ENCODE measurements at regions not wholly inside any gene's neighbourhood (a gene's known extent, or its start where the extent isn't known, plus 50 kb on each side); places are given as distances from the start of the nearest gene placed in this dataset.
"Not testable (repeated sequence)": the region's sequence is repeated elsewhere in the genome, so short reads cannot be mapped to it uniquely, and the experiment has no call there.

GRCh38 chr4:108417923-108418322 is 202.5 kb upstream of the RPL34 start:
- Histone ChIP-seq H3K27ac (ENCODE audit: insufficient read depth, low read depth, low read length, poor library complexity, severe bottlenecking) (no peak overlapping the region), H3K4me1 (ENCODE audit: control insufficient read depth, insufficient read depth, low read length) (no peaks in the 10 kb centered on the region), H3K36me3 (ENCODE audit: control insufficient read depth, insufficient read depth, low read length) (no peaks in the 10 kb centered on the region), H3K27me3 (ENCODE audit: control insufficient read depth, insufficient read depth, low read length, poor library complexity, severe bottlenecking) (no peaks in the 10 kb centered on the region), H3K4me3 (ENCODE audit: insufficient read depth, low read depth, low read length) (no peak overlapping the region), H3K9me3 (ENCODE audit: control insufficient read depth, low read length) (no peaks in the 10 kb centered on the region)
- WGBS, 2 experiments: 76 to 92% methylated on average over 1 of the region's 1 CpG

DNA sequence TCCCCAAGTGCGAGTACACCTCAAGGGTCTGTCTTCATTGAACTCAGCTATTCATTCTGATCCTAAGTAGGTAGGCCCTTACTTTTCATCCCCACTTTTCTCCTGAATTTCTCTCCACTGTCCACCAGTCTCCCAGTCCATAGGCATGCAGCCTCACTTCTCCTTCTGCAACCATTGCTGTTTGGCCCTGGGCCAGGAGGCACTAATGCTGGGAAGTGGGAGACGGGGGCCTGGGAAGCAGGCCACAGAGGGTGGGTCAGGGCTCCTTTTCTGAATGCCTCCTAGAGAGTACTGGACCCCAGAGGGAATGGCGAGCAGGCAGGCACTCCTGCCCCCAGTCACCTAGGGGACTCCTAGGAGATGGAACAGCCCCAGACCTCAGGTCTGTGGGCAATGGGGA is 203.5 kb upstream of the RPL34 start:
- Histone ChIP-seq H3K36me3 (ENCODE audit: control insufficient read depth, insufficient read depth, low read length) (no peaks in the 10 kb centered on the region), H3K27ac (ENCODE audit: insufficient read depth, low read depth, low read length, poor library complexity, severe bottlenecking) (no peak overlapping the region), H3K27me3 (ENCODE audit: control insufficient read depth, insufficient read depth, low read length, poor library complexity, severe bottlenecking) (no peaks in the 10 kb centered on the region), H3K9me3 (ENCODE audit: control insufficient read depth, low read length) (no peaks in the 10 kb centered on the region), H3K4me3 (ENCODE audit: insufficient read depth, low read depth, low read length) (no peak overlapping the region), H3K4me1 (ENCODE audit: control insufficient read depth, insufficient read depth, low read length) (no peaks in the 10 kb centered on the region)
- WGBS, 2 experiments: 94 to 96% methylated on average over 3 of the region's 3 CpGs

- H3K27ac ChIP-seq (ENCODE audit: insufficient read depth, low read depth, low read length, poor library complexity, severe bottlenecking): no peak overlapping the region
- no peaks in the 10 kb centered on the region for H3K9me3 ChIP-seq (ENCODE audit: control insufficient read depth, low read length)
- no peaks in the 10 kb centered on the region for H3K27me3 ChIP-seq (ENCODE audit: control insufficient read depth, insufficient read depth, low read length, poor library complexity, severe bottlenecking)
- H3K36me3 ChIP-seq (ENCODE audit: control insufficient read depth, insufficient read depth, low read length): no peaks in the 10 kb centered on the region
- H3K4me1 ChIP-seq (ENCODE audit: control insufficient read depth, insufficient read depth, low read length): no peaks in the 10 kb centered on the region
- H3K4me3 ChIP-seq (ENCODE audit: insufficient read depth, low read depth, low read length): no peak overlapping the region
- 91 to 94% methylated on average over 7 of the region's 7 CpGs for WGBS, 2 experiments
Observed at GRCh38 chr4:108415389-108415788, 205.0 kb upstream of the RPL34 start.

DNA sequence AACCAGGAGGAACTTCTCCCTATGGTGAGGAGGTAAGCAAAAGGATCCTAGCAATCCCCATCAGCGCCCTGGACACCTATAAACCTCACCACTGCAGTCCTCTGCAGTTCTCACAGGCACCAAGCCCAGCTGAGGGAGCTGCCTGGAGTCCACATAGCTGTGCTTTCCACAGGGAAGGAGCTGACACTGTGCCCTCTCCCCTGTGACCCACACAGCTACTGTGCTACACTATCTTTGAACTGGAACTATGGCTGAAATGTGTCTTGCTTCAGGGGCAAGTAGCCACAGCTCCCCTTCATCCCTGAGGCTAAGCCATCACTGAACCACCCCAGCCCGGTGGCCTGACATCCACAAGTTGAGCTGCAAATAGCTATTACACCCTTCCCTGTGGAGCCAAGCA is 208.5 kb upstream of the RPL34 start:
- 85 to 94% methylated on average over 2 of the region's 2 CpGs for WGBS, 2 experiments
- no peaks in the 10 kb centered on the region for H3K27me3 ChIP-seq (ENCODE audit: control insufficient read depth, insufficient read depth, low read length, poor library complexity, severe bottlenecking)

DNA sequence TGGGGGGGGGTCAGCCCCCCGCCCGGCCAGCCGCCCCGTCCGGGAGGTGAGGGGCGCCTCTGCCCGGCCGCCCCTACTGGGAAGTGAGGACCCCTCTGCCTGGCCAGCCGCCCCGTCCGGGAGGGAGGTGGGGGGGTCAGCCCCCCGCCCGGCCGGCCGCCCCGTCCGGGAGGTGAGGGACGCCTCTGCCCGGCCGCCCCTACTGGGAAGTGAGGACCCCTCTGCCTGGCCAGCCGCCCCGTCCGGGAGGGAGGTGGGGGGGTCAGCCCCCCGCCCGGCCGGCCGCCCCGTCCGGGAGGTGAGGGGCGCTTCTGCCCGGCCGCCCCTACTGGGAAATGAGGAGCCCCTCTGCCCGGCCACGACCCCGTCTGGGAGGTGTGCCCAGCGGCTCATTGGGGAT is 210.7 kb upstream of the RPL34 start:
- WGBS, 2 experiments: 92 to 93% methylated on average over 14 to 17 of the region's 36 CpGs
- H3K36me3 ChIP-seq (ENCODE audit: control insufficient read depth, insufficient read depth, low read length); H3K4me3 ChIP-seq (ENCODE audit: insufficient read depth, low read depth, low read length): not testable (repeated sequence)

More for the DNA sequence above, 208.5 kb upstream of the RPL34 start:
- Histone ChIP-seq H3K27ac (ENCODE audit: insufficient read depth, low read depth, low read length, poor library complexity, severe bottlenecking) (no peak overlapping the region), H3K4me1 (ENCODE audit: control insufficient read depth, insufficient read depth, low read length) (no peaks in the 10 kb centered on the region), H3K36me3 (ENCODE audit: control insufficient read depth, insufficient read depth, low read length) (no peaks in the 10 kb centered on the region), H3K4me3 (ENCODE audit: insufficient read depth, low read depth, low read length) (no peak overlapping the region), H3K9me3 (ENCODE audit: control insufficient read depth, low read length) (no peaks in the 10 kb centered on the region)

DNA sequence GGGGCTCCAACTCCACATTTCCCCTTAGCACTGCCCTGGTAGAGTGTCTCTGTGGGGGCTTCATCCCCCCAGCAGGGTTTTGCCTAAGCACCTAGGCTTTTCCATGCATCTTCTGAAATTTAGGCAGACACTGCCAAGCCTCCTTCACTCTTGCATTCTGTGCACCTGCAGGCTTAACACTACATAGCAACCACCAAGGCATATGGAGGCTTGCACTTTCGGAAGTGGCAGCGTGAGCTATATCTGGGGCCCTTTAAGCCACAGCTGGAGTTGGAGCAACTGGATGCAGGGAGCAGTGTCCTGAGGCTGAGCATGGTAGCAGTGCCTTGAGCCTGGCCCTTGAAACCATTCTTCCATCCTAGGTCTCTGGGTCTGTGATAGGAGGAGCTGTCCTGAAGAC is 214.8 kb upstream of the RPL34 start:
- 70 to 75% methylated on average over 2 of the region's 2 CpGs for WGBS, 2 experiments
- Histone ChIP-seq H3K27me3 (ENCODE audit: control insufficient read depth, insufficient read depth, low read length, poor library complexity, severe bottlenecking) (no peaks in the 10 kb centered on the region), H3K9me3 (ENCODE audit: control insufficient read depth, low read length) (no peaks in the 10 kb centered on the region), H3K36me3 (ENCODE audit: control insufficient read depth, insufficient read depth, low read length) (no peaks in the 10 kb centered on the region), H3K4me3 (ENCODE audit: insufficient read depth, low read depth, low read length) (no peak overlapping the region), H3K4me1 (ENCODE audit: control insufficient read depth, insufficient read depth, low read length) (no peaks in the 10 kb centered on the region), H3K27ac (ENCODE audit: insufficient read depth, low read depth, low read length, poor library complexity, severe bottlenecking) (no peak overlapping the region)

More for the DNA sequence above, 210.7 kb upstream of the RPL34 start:
- not testable (repeated sequence) for H3K27ac ChIP-seq (ENCODE audit: insufficient read depth, low read depth, low read length, poor library complexity, severe bottlenecking); H3K27me3 ChIP-seq (ENCODE audit: control insufficient read depth, insufficient read depth, low read length, poor library complexity, severe bottlenecking); H3K4me1 ChIP-seq (ENCODE audit: control insufficient read depth, insufficient read depth, low read length); H3K9me3 ChIP-seq (ENCODE audit: control insufficient read depth, low read length)

- no peak overlapping the region for H3K4me3 ChIP-seq (ENCODE audit: insufficient read depth, low read depth, low read length)
- H3K9me3 ChIP-seq (ENCODE audit: control insufficient read depth, low read length): no peaks in the 10 kb centered on the region
- H3K36me3 ChIP-seq (ENCODE audit: control insufficient read depth, insufficient read depth, low read length): no peaks in the 10 kb centered on the region
- no peaks in the 10 kb centered on the region for H3K27me3 ChIP-seq (ENCODE audit: control insufficient read depth, insufficient read depth, low read length, poor library complexity, severe bottlenecking)
- WGBS, 2 experiments: 90 to 94% methylated on average over 5 to 6 of the region's 6 CpGs
- H3K27ac ChIP-seq (ENCODE audit: insufficient read depth, low read depth, low read length, poor library complexity, severe bottlenecking): no peak overlapping the region
- peaks cover 20% of the 10 kb centered on the region for H3K4me1 ChIP-seq (ENCODE audit: control insufficient read depth, insufficient read depth, low read length)
Observed at GRCh38 chr4:108400309-108400708, 220.1 kb upstream of the RPL34 start.

DNA sequence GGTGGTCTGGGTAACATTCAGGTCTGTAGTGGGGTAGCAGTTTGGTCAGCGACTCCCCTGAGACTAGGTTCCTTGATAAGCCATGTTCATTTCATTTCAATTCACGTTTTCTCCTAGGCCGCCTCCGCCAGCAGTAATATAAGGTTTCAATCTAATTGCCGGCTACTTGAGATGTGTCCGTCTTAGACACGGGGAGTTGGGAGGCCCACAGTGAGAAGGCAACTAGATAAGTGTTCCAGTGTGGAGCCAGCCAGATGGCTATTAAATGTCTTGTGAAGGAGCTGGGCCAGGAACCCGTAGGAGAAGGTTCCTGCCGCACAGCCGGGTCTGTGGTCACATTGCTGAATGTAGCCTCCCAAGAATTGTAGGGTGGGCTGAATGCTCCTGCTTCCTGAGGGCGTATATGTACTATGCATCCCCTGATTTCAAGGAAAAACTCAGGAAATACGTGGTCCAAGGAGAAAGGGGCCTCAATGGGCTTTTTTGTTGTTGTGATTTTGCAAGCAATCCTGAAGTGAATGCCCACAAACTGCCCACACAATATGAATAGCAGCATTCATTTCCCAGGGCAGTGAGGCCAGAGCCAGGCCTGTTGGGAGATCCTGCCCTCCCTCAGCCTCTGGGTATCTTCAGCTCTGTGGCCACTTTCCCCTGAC is 220.6 kb upstream of the RPL34 start:
- no peaks in the 10 kb centered on the region for H3K9me3 ChIP-seq (ENCODE audit: control insufficient read depth, low read length)
- no peaks in the 10 kb centered on the region for H3K27me3 ChIP-seq (ENCODE audit: control insufficient read depth, insufficient read depth, low read length, poor library complexity, severe bottlenecking)
- no peak overlapping the region for H3K27ac ChIP-seq (ENCODE audit: insufficient read depth, low read depth, low read length, poor library complexity, severe bottlenecking)
- H3K4me1 ChIP-seq (ENCODE audit: control insufficient read depth, insufficient read depth, low read length): peaks cover 21% of the 10 kb centered on the region
- H3K4me3 ChIP-seq (ENCODE audit: insufficient read depth, low read depth, low read length): no peak overlapping the region
- WGBS, 2 experiments: 93 to 97% methylated on average over 12 of the region's 12 CpGs
- H3K36me3 ChIP-seq (ENCODE audit: control insufficient read depth, insufficient read depth, low read length): no peaks in the 10 kb centered on the region

DNA sequence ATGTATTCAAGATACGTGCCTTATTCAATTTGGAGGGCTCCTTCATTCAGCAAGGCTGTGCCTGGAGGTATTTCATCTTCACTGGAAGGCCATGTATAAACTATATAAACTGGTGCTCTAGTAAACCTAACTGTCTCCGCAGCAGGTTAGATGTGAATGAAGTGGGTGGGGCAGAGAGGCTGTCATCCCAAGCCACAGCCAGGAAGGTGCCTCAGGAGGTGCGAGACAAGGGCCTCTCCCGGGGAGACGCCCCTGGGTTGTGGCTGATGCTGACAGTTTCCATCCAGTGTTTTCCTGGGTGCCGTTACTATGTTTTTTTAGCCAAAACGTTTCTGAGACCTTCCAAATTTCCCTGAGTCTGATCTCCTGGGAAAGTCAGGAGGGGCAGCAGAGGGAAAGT is 221.5 kb upstream of the RPL34 start:
- Histone ChIP-seq H3K27me3 (ENCODE audit: control insufficient read depth, insufficient read depth, low read length, poor library complexity, severe bottlenecking) (no peaks in the 10 kb centered on the region), H3K36me3 (ENCODE audit: control insufficient read depth, insufficient read depth, low read length) (no peaks in the 10 kb centered on the region), H3K9me3 (ENCODE audit: control insufficient read depth, low read length) (no peaks in the 10 kb centered on the region), H3K4me3 (ENCODE audit: insufficient read depth, low read depth, low read length) (no peak overlapping the region), H3K4me1 (ENCODE audit: control insufficient read depth, insufficient read depth, low read length) (peaks cover 29% of the 10 kb centered on the region), H3K27ac (ENCODE audit: insufficient read depth, low read depth, low read length, poor library complexity, severe bottlenecking) (no peak overlapping the region)
- 82 to 84% methylated on average over 7 of the region's 7 CpGs for WGBS, 2 experiments

GRCh38 chr4:108398316-108398715 is 222.1 kb upstream of the RPL34 start:
- 90 to 91% methylated on average over 11 of the region's 11 CpGs for WGBS, 2 experiments
- H3K4me1 ChIP-seq (ENCODE audit: control insufficient read depth, insufficient read depth, low read length): peaks cover 30% of the 10 kb centered on the region
- H3K27ac ChIP-seq (ENCODE audit: insufficient read depth, low read depth, low read length, poor library complexity, severe bottlenecking): no peak overlapping the region
- no peaks in the 10 kb centered on the region for H3K9me3 ChIP-seq (ENCODE audit: control insufficient read depth, low read length)
- no peaks in the 10 kb centered on the region for H3K27me3 ChIP-seq (ENCODE audit: control insufficient read depth, insufficient read depth, low read length, poor library complexity, severe bottlenecking)
- no peak overlapping the region for H3K4me3 ChIP-seq (ENCODE audit: insufficient read depth, low read depth, low read length)
- H3K36me3 ChIP-seq (ENCODE audit: control insufficient read depth, insufficient read depth, low read length): no peaks in the 10 kb centered on the region

GRCh38 chr4:108397850-108398249 is 222.5 kb upstream of the RPL34 start:
- Histone ChIP-seq H3K4me3 (ENCODE audit: insufficient read depth, low read depth, low read length) (no peak overlapping the region), H3K9me3 (ENCODE audit: control insufficient read depth, low read length) (no peaks in the 10 kb centered on the region), H3K4me1 (ENCODE audit: control insufficient read depth, insufficient read depth, low read length) (peaks cover 30% of the 10 kb centered on the region), H3K36me3 (ENCODE audit: control insufficient read depth, insufficient read depth, low read length) (no peaks in the 10 kb centered on the region), H3K27ac (ENCODE audit: insufficient read depth, low read depth, low read length, poor library complexity, severe bottlenecking) (no peak overlapping the region), H3K27me3 (ENCODE audit: control insufficient read depth, insufficient read depth, low read length, poor library complexity, severe bottlenecking) (no peaks in the 10 kb centered on the region)
- WGBS, 2 experiments: 92 to 94% methylated on average over 5 of the region's 5 CpGs

All from ectodermal cell (in vitro differentiated cells).